Aorta (tissue), 5 donors: ENCODE measurements at regions not wholly inside any gene's neighbourhood (a gene's known extent, or its start where the extent isn't known, plus 50 kb on each side); places are given as distances from the start of the nearest gene placed in this dataset.
"Not testable (repeated sequence)": the region's sequence is repeated elsewhere in the genome, so short reads cannot be mapped to it uniquely, and the experiment has no call there.

Experiments
- ATAC-seq: fragments of 200-7000 bp; cut with Tn5 transposase; one replicate; pipeline ENCODE4 v1.9.1; 2022; ENCODE audit warnings: moderate library complexity; ENCODE audit not compliant: low FRiP score
- DNase-seq, 2 donors: peaks; one replicate each; pipeline ENCODE4 v3.0.0-alpha.2; 2020
- H3K27ac ChIP-seq, 2 donors: one replicate each; pipeline ENCODE4 v1.5.1; 2013; ENCODE audit warnings: low read length in 2 of 2, mild to moderate bottlenecking in 2 of 2, moderate library complexity in 2 of 2, control low read depth in 1 of 2, inconsistent platforms in 1 of 2, low read depth in 1 of 2
- H3K27me3 ChIP-seq, 2 donors: one replicate each; pipeline ENCODE4 v1.6.1; 2013; ENCODE audit warnings: control low read depth in 1 of 2, low read length in 1 of 2, mild to moderate bottlenecking in 1 of 2, moderate library complexity in 1 of 2; ENCODE audit not compliant: insufficient read depth in 2 of 2, control insufficient read depth in 1 of 2
- H3K36me3 ChIP-seq, 2 donors: one replicate each; pipeline ENCODE4 v1.6.1; 2013; ENCODE audit warnings: control low read depth in 1 of 2, low read length in 1 of 2, mild to moderate bottlenecking in 1 of 2; ENCODE audit not compliant: insufficient read depth in 2 of 2, control insufficient read depth in 1 of 2
- H3K4me1 ChIP-seq, 2 donors: one replicate each; pipeline ENCODE4 v1.6.1; 2013; ENCODE audit warnings: low read length in 2 of 2, control low read depth in 1 of 2, mild to moderate bottlenecking in 1 of 2, moderate library complexity in 1 of 2; ENCODE audit not compliant: insufficient read depth in 2 of 2, control insufficient read depth in 1 of 2
- H3K4me3 ChIP-seq, 2 donors: one replicate each; pipeline ENCODE4 v1.5.1; 2013; ENCODE audit warnings: low read length in 2 of 2, control low read depth in 1 of 2, mild to moderate bottlenecking in 1 of 2
- H3K9me3 ChIP-seq: one replicate; pipeline ENCODE4 v1.6.1; 2013; ENCODE audit warnings: mild to moderate bottlenecking, low read length; ENCODE audit not compliant: control insufficient read depth
- WGBS, 2 donors: extraction: QIAGEN DNeasy Blood & Tissue Kit; methylation state at CpG; one replicate each; pipeline ENCODE4 v1.1.7; 2013; 5-methylcytosine and 5-hydroxymethylcytosine counted together
- intact Hi-C, 2 donors: fragments of 100-400 bp; cut with DNase I; formaldehyde crosslinking; loops; one replicate each; pipeline versions ENCODE4 v1.14.2 to v1.15.0; 2022
- donor health status: healthy with polysubstance abuse.
- donor health status: Bipolar disorder and iron deficiency.
- donor health status: DM: no; HTN: no; CAD: no.
- donor health status: DM: no; HTN: no; CAD: no.
- donor health status: DM: yes; HTN: yes; CAD: no.

DNA sequence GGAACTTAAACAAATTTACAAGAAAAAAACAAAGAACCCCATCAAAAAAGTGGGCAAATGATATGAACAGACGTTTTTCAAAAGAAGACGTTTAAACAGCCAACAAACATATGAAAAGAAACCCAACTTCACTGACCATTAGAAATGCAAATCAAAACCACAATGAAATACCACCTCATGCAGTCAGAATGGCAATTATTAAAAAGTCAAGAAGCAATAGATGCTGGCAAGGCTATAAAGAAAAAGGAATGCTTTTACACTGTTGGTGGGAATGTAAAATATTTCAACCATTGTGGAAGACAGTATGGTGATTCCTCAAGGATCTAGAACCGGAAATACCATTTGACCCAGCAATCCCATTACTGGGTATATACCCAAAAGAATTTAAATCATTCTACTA lies 194.1 kb downstream of the PTBP2 start:
- ATAC-seq, H3K27me3 ChIP-seq, intact Hi-C loops, H3K9me3 ChIP-seq, H3K27ac ChIP-seq, H3K4me3 ChIP-seq, DNase-seq, H3K4me1 ChIP-seq, H3K36me3 ChIP-seq: not testable (repeated sequence)
- 81 to 85% methylated on average over 3 of the region's 3 CpGs for WGBS, 2 donors

DNA sequence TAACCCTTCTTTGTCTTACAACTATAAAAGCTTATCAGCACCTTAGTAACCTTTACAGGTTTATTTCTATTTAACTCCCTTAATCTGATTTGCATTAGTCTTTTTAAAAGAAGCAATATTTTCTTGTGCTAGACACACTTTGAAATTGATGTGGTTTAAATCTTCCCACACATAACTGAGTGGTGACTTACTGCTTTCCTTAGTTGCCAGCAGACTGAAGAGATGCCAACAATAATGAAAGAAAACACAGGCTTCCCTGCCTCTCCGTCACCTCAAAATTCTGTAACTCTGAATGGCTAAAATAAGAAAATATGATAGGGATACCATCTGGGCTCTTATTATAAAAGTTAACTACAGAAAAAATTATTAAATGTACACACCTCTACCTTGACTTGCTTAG lies 196.8 kb downstream of the PTBP2 start:
- no peaks in the 10 kb centered on the region for H3K9me3 ChIP-seq
- no peak overlapping the region for H3K27ac ChIP-seq
- intact Hi-C loops = no loop called here
- H3K4me3 ChIP-seq = no peak overlapping the region
- no peaks in the 10 kb centered on the region for H3K36me3 ChIP-seq
- WGBS, 2 donors = 0 to 8% methylated on average over 1 of the region's 1 CpG
- H3K27me3 ChIP-seq = no peaks in the 10 kb centered on the region
- peaks cover 0 to 2% of the 10 kb centered on the region in 2 donors for H3K4me1 ChIP-seq
- ATAC-seq (no peak), DNase-seq (no peak)

DNA sequence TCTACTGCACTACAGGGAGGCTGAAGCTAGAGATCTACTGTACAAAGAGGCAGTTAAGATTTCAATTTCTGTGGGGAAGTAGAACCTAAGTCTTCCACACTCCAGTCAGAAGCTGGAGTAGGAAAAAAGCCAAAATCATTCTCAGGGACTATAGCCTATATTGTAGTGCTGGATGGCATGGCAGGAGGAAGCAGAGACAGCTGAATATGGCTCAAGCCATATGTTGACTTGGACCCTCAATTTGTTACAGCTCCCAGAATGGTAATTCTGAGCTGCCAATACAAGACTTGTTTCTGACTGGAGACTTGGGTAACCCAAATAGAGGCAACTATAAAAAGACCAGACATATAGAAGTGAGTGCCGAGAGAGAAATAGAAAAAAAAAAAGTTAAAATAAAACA lies 200.6 kb downstream of the PTBP2 start:
- 71 to 77% methylated on average over 1 of the region's 1 CpG for WGBS, 2 donors
- ATAC-seq = no peak
- intact Hi-C loops = no loop called here

DNA sequence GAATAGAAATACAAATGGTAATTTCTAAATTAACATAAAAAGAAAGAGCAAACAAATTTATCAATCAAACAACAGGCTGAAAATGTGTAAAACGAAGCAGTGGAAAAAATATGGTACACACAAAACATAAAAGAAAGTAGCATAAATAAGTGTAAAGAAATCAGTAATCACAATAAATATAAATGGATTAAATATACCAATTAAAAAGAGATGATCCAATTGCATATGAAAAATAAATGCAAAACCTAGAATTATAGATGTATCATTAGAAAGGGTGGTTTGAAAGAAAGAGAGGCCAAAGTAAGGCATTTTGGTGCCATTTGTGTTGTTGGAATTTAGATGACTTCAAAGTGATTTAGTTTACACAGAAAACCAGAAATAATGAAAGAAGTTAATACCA lies 202.2 kb downstream of the PTBP2 start:
- ATAC-seq = no peak
- no peaks in the 10 kb centered on the region for H3K36me3 ChIP-seq
- no peak overlapping the region for H3K27ac ChIP-seq
- H3K27me3 ChIP-seq = no peaks in the 10 kb centered on the region
- no peaks in the 10 kb centered on the region for H3K9me3 ChIP-seq
- WGBS, 2 donors = 90% methylated on average over 1 of the region's 1 CpG
- no peak overlapping the region for H3K4me3 ChIP-seq
- DNase-seq = no peak
- intact Hi-C loops = no loop called here
- peaks cover 0 to 2% of the 10 kb centered on the region in 2 donors for H3K4me1 ChIP-seq

More for the DNA sequence above, 200.6 kb downstream of the PTBP2 start:
- no peaks in the 10 kb centered on the region for H3K27me3 ChIP-seq
- DNase-seq = no peak
- H3K27ac ChIP-seq = no peak overlapping the region
- H3K4me1 ChIP-seq = peaks cover 0 to 2% of the 10 kb centered on the region in 2 donors
- no peaks in the 10 kb centered on the region for H3K36me3 ChIP-seq
- H3K9me3 ChIP-seq = no peaks in the 10 kb centered on the region
- H3K4me3 ChIP-seq = no peak overlapping the region

DNA sequence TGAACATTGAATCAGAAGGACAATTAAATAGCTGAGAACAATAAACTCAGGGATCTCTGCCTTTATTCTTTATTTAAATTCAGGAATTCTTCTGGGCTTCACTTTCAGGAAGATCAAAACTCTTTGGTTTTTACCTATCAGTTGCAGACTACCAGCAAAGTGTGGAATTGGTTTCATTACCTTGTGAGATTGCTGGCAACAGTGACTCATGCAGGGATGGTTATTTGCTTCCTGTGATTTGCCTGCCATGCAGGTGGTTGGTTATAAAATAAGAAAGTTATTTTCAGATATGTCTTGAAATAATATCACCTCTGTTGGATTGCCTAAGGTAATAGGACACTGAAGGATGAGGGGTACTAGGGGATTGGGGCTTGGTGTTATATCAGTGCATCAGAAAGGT lies 204.6 kb downstream of the PTBP2 start:
- DNase-seq = no peak
- intact Hi-C loops = no loop called here
- no peak for ATAC-seq
- Histone ChIP-seq H3K4me3 (no peak overlapping the region), H3K4me1 (no peaks in the 10 kb centered on the region), H3K27me3 (no peaks in the 10 kb centered on the region), H3K27ac (no peak overlapping the region), H3K36me3 (no peaks in the 10 kb centered on the region), H3K9me3 (no peaks in the 10 kb centered on the region)

DNA sequence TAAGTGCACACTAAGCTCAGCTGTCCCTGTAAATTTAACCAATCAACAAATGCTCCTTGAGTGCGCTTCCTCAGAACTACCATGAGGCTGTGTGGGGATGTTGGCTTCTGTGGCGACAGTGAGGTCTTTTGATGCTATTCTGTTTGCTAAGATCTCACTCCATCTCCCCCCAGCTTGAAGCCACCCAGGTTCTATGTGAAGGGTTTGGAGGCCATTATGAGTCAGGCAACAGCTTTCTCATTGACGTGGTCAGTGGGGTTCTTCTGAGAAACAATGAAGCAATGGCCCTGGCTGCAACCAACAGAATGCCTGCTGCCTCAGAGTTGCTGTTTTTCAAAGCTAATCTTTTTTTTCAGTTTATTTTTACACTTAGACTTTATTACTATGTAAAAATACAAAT lies 205.5 kb downstream of the PTBP2 start:
- Histone ChIP-seq H3K36me3 (no peaks in the 10 kb centered on the region), H3K27ac (no peak overlapping the region), H3K4me1 (no peaks in the 10 kb centered on the region), H3K27me3 (no peaks in the 10 kb centered on the region), H3K4me3 (no peak overlapping the region), H3K9me3 (no peaks in the 10 kb centered on the region)
- WGBS, 2 donors = 87 to 88% methylated on average over 3 of the region's 3 CpGs
- DNase-seq (no peak), ATAC-seq (no peak)
- intact Hi-C loops = no loop called here

DNA sequence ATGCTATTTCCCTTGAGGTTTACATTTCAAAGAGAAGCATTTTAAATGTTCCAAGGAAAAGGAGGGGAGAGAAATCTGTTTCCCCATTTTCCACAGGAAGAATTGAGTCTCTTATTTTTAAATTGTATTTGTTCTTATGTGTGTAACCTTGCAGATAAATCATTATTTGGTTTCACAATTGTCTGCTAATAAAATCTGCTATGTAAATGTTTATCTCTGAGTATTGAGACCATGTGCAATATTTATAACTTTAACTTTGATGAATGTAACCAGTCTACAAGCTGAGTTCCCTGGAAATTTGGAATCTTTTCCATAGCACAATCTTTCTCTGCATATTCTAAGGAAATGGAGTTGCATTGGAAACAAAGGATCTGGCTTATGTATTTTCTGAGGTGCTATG lies 209.6 kb downstream of the PTBP2 start:
- H3K9me3 ChIP-seq = no peaks in the 10 kb centered on the region
- DNase-seq (no peak), ATAC-seq (no peak)
- H3K27me3 ChIP-seq = no peaks in the 10 kb centered on the region
- intact Hi-C loops = no loop called here
- H3K4me1 ChIP-seq = peaks cover 2% of the 10 kb centered on the region in 2 donors
- no peak overlapping the region for H3K4me3 ChIP-seq
- no peaks in the 10 kb centered on the region for H3K36me3 ChIP-seq
- H3K27ac ChIP-seq = no peak overlapping the region

DNA sequence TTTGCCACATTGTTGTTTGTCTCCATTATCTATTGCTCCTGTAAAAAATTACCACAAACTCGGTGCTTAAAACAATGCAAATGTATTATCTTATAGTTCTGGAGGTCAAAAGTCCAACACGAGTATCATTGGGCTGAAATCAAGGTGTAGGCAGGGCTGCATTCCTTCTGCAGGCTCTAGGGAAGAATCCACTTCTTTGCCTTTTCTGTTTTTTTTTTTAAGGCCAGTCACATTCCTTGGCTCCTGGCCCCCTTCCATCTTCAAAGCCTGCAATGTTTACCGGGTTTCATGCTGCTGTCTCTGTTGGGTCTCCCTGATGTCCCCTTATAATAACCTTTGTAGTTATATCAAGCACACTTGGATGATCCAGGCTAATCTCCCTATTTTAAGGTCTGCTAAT lies 212.7 kb downstream of the PTBP2 start:
- Histone ChIP-seq H3K9me3 (no peaks in the 10 kb centered on the region), H3K4me1 (peaks cover 2% of the 10 kb centered on the region in 2 donors), H3K4me3 (no peak overlapping the region), H3K27me3 (no peaks in the 10 kb centered on the region), H3K36me3 (no peaks in the 10 kb centered on the region), H3K27ac (no peak overlapping the region)
- no peak for DNase-seq
- ATAC-seq = no peak
- intact Hi-C loops = no loop called here
- WGBS, 2 donors = 37 to 39% methylated on average over 3 of the region's 3 CpGs

DNA sequence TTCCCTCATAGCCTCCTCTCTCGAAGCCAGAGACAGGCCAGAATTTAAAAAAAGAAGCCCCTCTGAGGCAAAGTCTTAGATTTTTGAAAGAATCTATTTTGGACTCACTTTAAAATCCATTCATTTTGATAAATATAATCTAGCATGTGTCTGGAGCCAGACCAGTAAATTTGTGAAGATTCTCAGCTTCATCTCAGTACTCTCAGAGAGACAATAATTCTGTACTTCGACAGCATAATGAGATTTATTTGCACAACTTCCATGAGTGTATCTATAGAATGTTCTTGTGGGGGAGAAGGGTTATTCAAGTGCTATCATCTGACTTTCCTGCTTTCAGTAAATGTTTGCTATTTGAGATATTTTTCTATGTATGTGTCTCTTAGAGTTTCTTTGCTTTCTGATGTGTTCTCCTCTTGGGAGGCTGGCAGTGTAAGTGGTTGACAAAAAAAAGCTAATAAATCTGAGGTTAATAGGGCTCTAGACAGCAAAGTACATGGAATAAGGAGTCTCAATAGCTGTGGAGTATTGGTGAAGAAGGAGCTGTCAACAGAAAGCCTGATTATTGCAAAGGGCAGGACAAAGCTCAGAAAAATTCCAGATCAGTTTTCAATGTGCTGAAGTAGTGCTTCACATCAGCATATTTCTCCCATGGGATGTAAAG lies 223.0 kb downstream of the PTBP2 start:
- no peaks in the 10 kb centered on the region for H3K36me3 ChIP-seq
- no peaks in the 10 kb centered on the region for H3K9me3 ChIP-seq
- ATAC-seq (no peak), DNase-seq (no peak)
- no peaks in the 10 kb centered on the region for H3K27me3 ChIP-seq
- H3K4me1 ChIP-seq = no peaks in the 10 kb centered on the region
- no peak overlapping the region for H3K4me3 ChIP-seq
- intact Hi-C loops = no loop called here
- WGBS, 2 donors = 69 to 84% methylated on average over 2 of the region's 2 CpGs
- H3K27ac ChIP-seq = no peak overlapping the region
